ENCODE measurements at regions not wholly inside any gene's neighbourhood (a gene's known extent, or its start where the extent isn't known, plus 50 kb on each side); places are given as distances from the start of the nearest gene placed in this dataset.

- H3K4me3 ChIP-seq (replicated peaks; ENCODE audit: low read depth, low read length), result no peak overlapping the region
- DNase-seq (ENCODE audit: low read depth), result no peak
- no peak for TF ChIP-seq CTCF (IDR thresholded peaks at IDR 0.05; ENCODE audit: low read length, missing control alignments)
Measured at GRCh38 chr7:85306115-85306514, 119.3 kb upstream of the SEMA3D start.

- TF ChIP-seq CTCF (IDR thresholded peaks at IDR 0.05; ENCODE audit: low read length, missing control alignments), result no peak
- DNase-seq (ENCODE audit: low read depth), result no peak
- H3K4me3 ChIP-seq (replicated peaks; ENCODE audit: low read depth, low read length), result no peak overlapping the region
Measured at GRCh38 chr7:85294176-85294575, 107.3 kb upstream of the SEMA3D start.

GRCh38 chr7:85292908-85293576 lies 106.2 kb upstream of the SEMA3D start:
- no peak overlapping the region for H3K4me3 ChIP-seq (replicated peaks; ENCODE audit: low read depth, low read length)
- no peak for DNase-seq (ENCODE audit: low read depth)
- TF ChIP-seq CTCF (IDR thresholded peaks at IDR 0.05; ENCODE audit: low read length, missing control alignments), result no peak

GRCh38 chr7:85290269-85290668 lies 103.4 kb upstream of the SEMA3D start:
- TF ChIP-seq CTCF (IDR thresholded peaks at IDR 0.05; ENCODE audit: low read length, missing control alignments), result no peak
- no peak overlapping the region for H3K4me3 ChIP-seq (replicated peaks; ENCODE audit: low read depth, low read length)
- DNase-seq (ENCODE audit: low read depth), result no peak

- H3K4me3 ChIP-seq (replicated peaks; ENCODE audit: low read depth, low read length), result no peak overlapping the region
- no peak for DNase-seq (ENCODE audit: low read depth)
- no peak for TF ChIP-seq CTCF (IDR thresholded peaks at IDR 0.05; ENCODE audit: low read length, missing control alignments)
Measured at GRCh38 chr7:85289279-85289678, 102.4 kb upstream of the SEMA3D start.

GRCh38 chr7:85287106-85287825 lies 100.4 kb upstream of the SEMA3D start:
- peak; percentile 26 for DNase-seq (ENCODE audit: low read depth)
- H3K4me3 ChIP-seq (replicated peaks; ENCODE audit: low read depth, low read length), result no peak overlapping the region
- TF ChIP-seq CTCF (IDR thresholded peaks at IDR 0.05; ENCODE audit: low read length, missing control alignments), result no peak
